Activated T-helper 2 cell treated with anti-CD3 and anti-CD28 coated beads, Interferon-gamma antibody, Interleukin-2, Interleukin-4, amounts not matched to agents 10 μg/mL and 5 μg/mL and 100 μg/mL, durations not matched to agents 14 hours and 24 hours and 36 hours (primary cell): ENCODE measurements at regions not wholly inside any gene's neighbourhood (a gene's known extent, or its start where the extent isn't known, plus 50 kb on each side); places are given as distances from the start of the nearest gene placed in this dataset.

Experiments used
- DNase-seq: peaks from one replicate; pipeline ENCODE4 v3.0.0; 2021; ENCODE audit warnings: low spot score
- H3K27ac Mint-ChIP-seq: one replicate; pipeline ENCODE4 v1.8.0; 2021; ENCODE audit warnings: mixed read lengths
- H3K27me3 Mint-ChIP-seq: one replicate; pipeline ENCODE4 v1.8.0; 2021; ENCODE audit warnings: low read depth, mixed read lengths
- H3K36me3 Mint-ChIP-seq: one replicate; pipeline ENCODE4 v1.8.0; 2021; ENCODE audit warnings: low read depth, mixed read lengths
- H3K4me1 Mint-ChIP-seq: one replicate; pipeline ENCODE4 v1.8.0; 2021; ENCODE audit warnings: low read depth, mixed read lengths
- H3K4me3 Mint-ChIP-seq: one replicate; pipeline ENCODE4 v1.8.0; 2021; ENCODE audit warnings: low read depth, mild to moderate bottlenecking, moderate library complexity, mixed read lengths
- H3K9me3 Mint-ChIP-seq: one replicate; pipeline ENCODE4 v1.8.0; 2021; ENCODE audit warnings: mixed read lengths
- intact Hi-C: fragments of 100-400 bp; cut with micrococcal nuclease; formaldehyde crosslinking; loops from one replicate; pipeline ENCODE4 v1.15.1; 2023

- no peaks in the 10 kb centered on the region for H3K9me3 Mint-ChIP-seq
- no peak for DNase-seq
- no peak overlapping the region for H3K27ac Mint-ChIP-seq
- intact Hi-C loops = no loop called here
- no peak overlapping the region for H3K4me3 Mint-ChIP-seq
- H3K27me3 Mint-ChIP-seq = peaks cover 2% of the 10 kb centered on the region
- H3K36me3 Mint-ChIP-seq = no peaks in the 10 kb centered on the region
- H3K4me1 Mint-ChIP-seq = no peaks in the 10 kb centered on the region
These were observed 235.1 kb downstream of the RRAGC start for GRCh38 chr1:38624336-38625039.

GRCh38 chr1:38623529-38623928 lies 236.0 kb downstream of the RRAGC start:
- intact Hi-C loops = no loop called here
- no peaks in the 10 kb centered on the region for H3K4me1 Mint-ChIP-seq
- no peak overlapping the region for H3K4me3 Mint-ChIP-seq
- no peak overlapping the region for H3K27ac Mint-ChIP-seq
- H3K9me3 Mint-ChIP-seq = no peaks in the 10 kb centered on the region
- H3K36me3 Mint-ChIP-seq = no peaks in the 10 kb centered on the region
- DNase-seq = no peak
- H3K27me3 Mint-ChIP-seq = peaks cover 2% of the 10 kb centered on the region

GRCh38 chr1:38622197-38622596 lies 237.4 kb downstream of the RRAGC start:
- Mint-ChIP-seq H3K9me3 (no peaks in the 10 kb centered on the region), H3K4me3 (no peak overlapping the region), H3K36me3 (no peaks in the 10 kb centered on the region), H3K27ac (no peak overlapping the region), H3K27me3 (peaks cover 2% of the 10 kb centered on the region), H3K4me1 (no peaks in the 10 kb centered on the region)
- intact Hi-C loops = no loop called here
- DNase-seq = no peak

- H3K27me3 Mint-ChIP-seq = peaks cover 4% of the 10 kb centered on the region
- no peak overlapping the region for H3K27ac Mint-ChIP-seq
- DNase-seq = no peak
- no peaks in the 10 kb centered on the region for H3K4me1 Mint-ChIP-seq
- H3K36me3 Mint-ChIP-seq = no peaks in the 10 kb centered on the region
- no peak overlapping the region for H3K4me3 Mint-ChIP-seq
- intact Hi-C loops = no loop called here
- peaks cover 8% of the 10 kb centered on the region for H3K9me3 Mint-ChIP-seq
These were observed 242.7 kb downstream of the RRAGC start for GRCh38 chr1:38616846-38617245.

GRCh38 chr1:38615680-38616079 lies 243.9 kb downstream of the RRAGC start:
- Mint-ChIP-seq H3K27ac (no peak overlapping the region), H3K27me3 (peaks cover 4% of the 10 kb centered on the region), H3K9me3 (peaks cover 8% of the 10 kb centered on the region), H3K36me3 (no peaks in the 10 kb centered on the region), H3K4me3 (no peak overlapping the region), H3K4me1 (no peaks in the 10 kb centered on the region)
- DNase-seq = no peak
- intact Hi-C loops = no loop called here

- DNase-seq = no peak
- Mint-ChIP-seq H3K4me3 (no peak overlapping the region), H3K36me3 (no peaks in the 10 kb centered on the region), H3K27me3 (peaks cover 4% of the 10 kb centered on the region), H3K27ac (no peak overlapping the region), H3K4me1 (no peaks in the 10 kb centered on the region), H3K9me3 (peaks cover 8% of the 10 kb centered on the region)
- intact Hi-C loops = no loop called here
These were observed 244.7 kb downstream of the RRAGC start for GRCh38 chr1:38614861-38615260.

- Mint-ChIP-seq H3K27me3 (peaks cover 4% of the 10 kb centered on the region), H3K4me1 (no peaks in the 10 kb centered on the region), H3K36me3 (no peaks in the 10 kb centered on the region)
These were observed 245.6 kb downstream of the RRAGC start for GRCh38 chr1:38613996-38614395.

GRCh38 chr1:38612951-38613350 lies 246.6 kb downstream of the RRAGC start:
- peaks cover 4% of the 10 kb centered on the region for H3K27me3 Mint-ChIP-seq
- H3K36me3 Mint-ChIP-seq = no peaks in the 10 kb centered on the region
- no peak overlapping the region for H3K4me3 Mint-ChIP-seq
- no peaks in the 10 kb centered on the region for H3K4me1 Mint-ChIP-seq
- H3K27ac Mint-ChIP-seq = no peak overlapping the region
- no peak for DNase-seq
- intact Hi-C loops = no loop called here
- peaks cover 8% of the 10 kb centered on the region for H3K9me3 Mint-ChIP-seq

More at GRCh38 chr1:38613996-38614395, 245.6 kb downstream of the RRAGC start:
- Mint-ChIP-seq H3K9me3 (peaks cover 8% of the 10 kb centered on the region), H3K4me3 (no peak overlapping the region), H3K27ac (no peak overlapping the region)
- intact Hi-C loops = no loop called here
- no peak for DNase-seq

- no peaks in the 10 kb centered on the region for H3K36me3 Mint-ChIP-seq
- H3K9me3 Mint-ChIP-seq = peaks cover 8% of the 10 kb centered on the region
- intact Hi-C loops = no loop called here
- H3K27ac Mint-ChIP-seq = no peak overlapping the region
- DNase-seq = no peak
- no peaks in the 10 kb centered on the region for H3K4me1 Mint-ChIP-seq
- H3K4me3 Mint-ChIP-seq = no peak overlapping the region
- peaks cover 3% of the 10 kb centered on the region for H3K27me3 Mint-ChIP-seq
These were observed 247.8 kb downstream of the RRAGC start for GRCh38 chr1:38611664-38612211.

- Mint-ChIP-seq H3K4me3 (no peak overlapping the region), H3K4me1 (no peaks in the 10 kb centered on the region), H3K9me3 (no peaks in the 10 kb centered on the region), H3K27me3 (no peaks in the 10 kb centered on the region), H3K36me3 (no peaks in the 10 kb centered on the region), H3K27ac (no peak overlapping the region)
- intact Hi-C loops = no loop called here
- DNase-seq = no peak
These were observed 250.2 kb downstream of the RRAGC start for GRCh38 chr1:38609166-38610025.

GRCh38 chr1:38608202-38608864 lies 251.2 kb downstream of the RRAGC start:
- intact Hi-C loops = no loop called here
- Mint-ChIP-seq H3K27ac (no peak overlapping the region), H3K4me3 (no peak overlapping the region), H3K9me3 (no peaks in the 10 kb centered on the region), H3K27me3 (no peaks in the 10 kb centered on the region), H3K4me1 (no peaks in the 10 kb centered on the region), H3K36me3 (no peaks in the 10 kb centered on the region)
- DNase-seq = no peak

GRCh38 chr1:38607526-38607925 lies 252.0 kb downstream of the RRAGC start:
- DNase-seq = no peak
- no peak overlapping the region for H3K27ac Mint-ChIP-seq
- H3K4me1 Mint-ChIP-seq = no peaks in the 10 kb centered on the region
- H3K9me3 Mint-ChIP-seq = no peaks in the 10 kb centered on the region
- no peaks in the 10 kb centered on the region for H3K27me3 Mint-ChIP-seq
- intact Hi-C loops = no loop called here
- H3K4me3 Mint-ChIP-seq = no peak overlapping the region
- H3K36me3 Mint-ChIP-seq = no peaks in the 10 kb centered on the region

- Mint-ChIP-seq H3K27me3 (peaks cover 3% of the 10 kb centered on the region), H3K27ac (no peak overlapping the region), H3K9me3 (no peaks in the 10 kb centered on the region), H3K4me3 (no peak overlapping the region), H3K36me3 (no peaks in the 10 kb centered on the region), H3K4me1 (no peaks in the 10 kb centered on the region)
- intact Hi-C loops = no loop called here
- no peak for DNase-seq
These were observed 254.5 kb downstream of the RRAGC start for GRCh38 chr1:38605063-38605462.
